GM12892 (cell line): ENCODE measurements at regions not wholly inside any gene's neighbourhood (a gene's known extent, or its start where the extent isn't known, plus 50 kb on each side); places are given as distances from the start of the nearest gene placed in this dataset.

Experiments used
- POLR2A ChIP-seq: IDR thresholded peaks from 2 replicates; pipeline ENCODE4 v1.6.1; 2011; ENCODE audit warnings: low read depth, low read length, control low read depth
- TAF1 ChIP-seq: IDR thresholded peaks from 2 replicates; pipeline ENCODE4 v1.6.1; 2011; ENCODE audit warnings: low read depth, mild to moderate bottlenecking, control low read depth, low read length, borderline replicate concordance

DNA sequence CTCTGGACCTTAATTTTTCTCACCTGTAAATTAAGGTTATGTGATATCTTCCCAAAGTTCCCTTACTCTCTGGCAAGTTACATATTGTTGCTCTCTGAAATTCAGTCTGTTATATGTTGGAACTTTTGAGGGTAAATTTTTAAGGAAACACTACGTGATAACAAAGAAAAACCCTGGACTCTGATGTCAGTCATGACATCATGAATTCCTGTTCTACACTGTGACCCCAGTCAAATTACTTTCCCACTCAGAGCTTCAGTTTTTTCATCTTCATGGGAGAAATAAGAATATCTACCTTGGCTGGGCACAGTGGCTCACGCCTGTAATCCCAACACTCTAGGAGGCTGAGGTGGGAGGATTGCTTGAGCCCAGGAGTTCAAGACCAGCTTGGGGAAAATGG is 164.6 kb upstream of the RALGAPA2 start:
- TF ChIP-seq POLR2A (no peak), TAF1 (no peak)
